GM10266 (cell line): ENCODE measurements at regions not wholly inside any gene's neighbourhood (a gene's known extent, or its start where the extent isn't known, plus 50 kb on each side); places are given as distances from the start of the nearest gene placed in this dataset.

ENCODE experiments used
- DNase-seq: peaks from one replicate; pipeline ENCODE4 v3.0.0; 2012; ENCODE audit errors: extremely low spot score
- CTCF ChIP-seq: IDR thresholded peaks from 2 replicates; pipeline ENCODE4 v1.5.1; 2012; ENCODE audit warnings: mild to moderate bottlenecking, low read depth; ENCODE audit not compliant: control insufficient read depth, insufficient read depth; ENCODE audit errors: missing control alignments

GRCh38 chr3:162742159-162742717 is 1245.6 kb downstream of the OTOL1 start:
- no peak for DNase-seq
- no peak for TF ChIP-seq CTCF

DNA sequence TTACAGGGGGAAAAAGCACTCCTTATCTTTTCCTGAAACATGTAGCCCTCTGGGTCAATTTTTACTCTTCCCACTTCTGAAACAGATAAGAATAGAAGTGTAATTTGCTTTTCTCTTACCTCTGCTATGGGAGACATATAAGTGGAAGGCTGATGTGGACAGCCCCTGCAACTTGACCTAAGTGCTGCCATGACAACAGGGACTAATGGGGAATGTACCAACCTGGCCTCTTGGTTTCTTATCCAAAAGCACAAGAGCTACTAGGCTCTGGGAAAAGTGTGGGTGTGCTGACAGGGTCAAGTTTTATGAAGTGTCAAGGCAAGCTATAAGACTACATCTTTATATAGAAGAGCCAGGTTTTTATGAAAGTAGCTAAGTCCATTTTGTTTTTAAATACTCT is 1246.5 kb downstream of the OTOL1 start:
- no peak for TF ChIP-seq CTCF
- DNase-seq, result no peak

- no peak for DNase-seq
- TF ChIP-seq CTCF, result no peak
These were observed 1264.2 kb downstream of the OTOL1 start for GRCh38 chr3:162760789-162761188.

- TF ChIP-seq CTCF, result no peak
- no peak for DNase-seq
These were observed 1267.6 kb downstream of the OTOL1 start for GRCh38 chr3:162764051-162764807.

GRCh38 chr3:162764808-162765071 is 1268.1 kb downstream of the OTOL1 start:
- TF ChIP-seq CTCF, result no peak
- no peak for DNase-seq

DNA sequence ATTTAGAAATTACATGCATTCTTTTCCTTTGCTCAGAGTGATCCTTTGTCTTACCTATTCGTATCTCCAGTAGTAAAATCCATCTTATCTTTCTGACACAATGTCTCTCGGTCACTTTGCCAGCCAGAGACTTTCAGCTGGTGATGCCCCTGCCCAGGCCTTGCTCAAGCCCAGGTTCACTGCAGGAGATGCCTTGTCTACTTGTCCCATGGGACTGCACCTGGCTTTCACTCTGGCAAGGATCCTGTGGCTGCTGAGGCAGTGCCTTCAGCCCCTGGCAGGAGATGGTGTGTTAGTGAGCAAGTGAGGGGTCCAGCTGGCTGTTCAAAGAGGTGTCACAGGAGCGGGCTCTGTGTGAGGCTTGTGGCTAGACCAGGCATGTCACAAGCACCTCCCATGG is 1268.9 kb downstream of the OTOL1 start:
- no peak for DNase-seq
- no peak for TF ChIP-seq CTCF

DNA sequence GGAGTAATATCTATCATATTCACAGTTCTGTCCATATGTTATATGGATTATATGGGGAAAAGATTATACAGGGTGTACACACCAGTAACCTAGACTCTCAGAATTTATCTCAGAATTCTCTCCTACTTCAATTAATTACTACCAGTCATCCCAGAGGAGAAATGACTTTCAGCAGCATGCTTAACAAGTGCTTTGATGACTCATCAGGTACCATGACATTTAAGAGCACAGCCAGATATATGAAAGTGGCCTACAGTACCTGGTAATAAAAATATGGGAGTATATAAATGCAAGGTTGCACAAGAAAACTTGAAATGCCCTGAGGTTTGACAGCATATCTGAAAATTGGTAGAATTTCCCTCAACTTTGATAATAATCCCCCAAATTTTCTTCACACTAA is 1273.0 kb downstream of the OTOL1 start:
- DNase-seq, result no peak
- no peak for TF ChIP-seq CTCF
